ENCODE measurements at regions not wholly inside any gene's neighbourhood (a gene's known extent, or its start where the extent isn't known, plus 50 kb on each side); places are given as distances from the start of the nearest gene placed in this dataset.

DNA sequence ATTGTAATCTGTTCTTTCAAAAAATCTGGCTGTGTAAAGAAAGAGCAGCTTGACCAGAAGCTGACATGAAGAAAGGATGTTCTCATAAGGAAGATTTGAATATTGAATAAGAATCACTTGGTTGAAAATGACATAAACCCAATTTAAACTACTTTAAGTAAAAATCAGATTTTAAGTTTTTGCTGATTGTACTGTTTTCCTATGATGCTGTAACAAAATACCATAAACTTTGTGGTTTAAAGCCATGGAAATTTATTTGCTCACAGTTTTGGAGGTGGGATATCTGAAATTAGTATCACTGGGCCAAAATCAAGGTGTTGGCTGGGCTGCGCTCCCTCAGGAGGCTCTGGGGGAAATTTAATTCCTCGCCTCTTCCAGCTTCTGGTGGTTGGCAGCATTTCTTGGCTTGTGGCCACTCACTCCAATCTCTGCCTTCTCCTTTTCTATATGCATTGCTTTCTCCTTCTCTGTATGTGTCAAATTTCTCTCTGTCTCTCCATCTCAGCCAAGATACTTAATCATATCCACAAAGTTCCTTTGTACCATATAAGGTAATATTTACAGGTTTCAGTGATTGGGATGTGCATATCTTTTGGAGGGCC lies 141.2 kb upstream of the ZFP64 start:
- no peak for TF ChIP-seq CTCF (conservative IDR thresholded peaks at IDR 0.05; ENCODE audit: low read depth, low read length)
- no peak for TF ChIP-seq POLR2A (IDR thresholded peaks at IDR 0.05; ENCODE audit: low read depth, low read length)
- TF ChIP-seq CHD1 (IDR thresholded peaks at IDR 0.05; ENCODE audit: low read depth, low read length), result no peak
- no peak for TF ChIP-seq MAFK (IDR thresholded peaks at IDR 0.05; ENCODE audit: low read depth, low read length)
- no peak for TF ChIP-seq RCOR1 (IDR thresholded peaks at IDR 0.05; ENCODE audit: insufficient replicate concordance, low read length)
- no peak for TF ChIP-seq RAD21 (IDR thresholded peaks at IDR 0.05; ENCODE audit: low read length)
- TF ChIP-seq FOS (IDR thresholded peaks at IDR 0.05; ENCODE audit: low read depth, low read length), result no peak
- TF ChIP-seq, protein P1, sequence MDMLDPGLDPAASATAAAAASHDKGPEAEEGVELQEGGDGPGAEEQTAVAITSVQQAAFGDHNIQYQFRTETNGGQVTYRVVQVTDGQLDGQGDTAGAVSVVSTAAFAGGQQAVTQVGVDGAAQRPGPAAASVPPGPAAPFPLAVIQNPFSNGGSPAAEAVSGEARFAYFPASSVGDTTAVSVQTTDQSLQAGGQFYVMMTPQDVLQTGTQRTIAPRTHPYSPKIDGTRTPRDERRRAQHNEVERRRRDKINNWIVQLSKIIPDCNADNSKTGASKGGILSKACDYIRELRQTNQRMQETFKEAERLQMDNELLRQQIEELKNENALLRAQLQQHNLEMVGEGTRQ (IDR thresholded peaks at IDR 0.05; ENCODE audit: low read depth, low read length), result no peak

Data from IMR-90 (cell line).